ENCODE measurements at regions not wholly inside any gene's neighbourhood (a gene's known extent, or its start where the extent isn't known, plus 50 kb on each side); places are given as distances from the start of the nearest gene placed in this dataset.

- TF ChIP-seq, protein P1, sequence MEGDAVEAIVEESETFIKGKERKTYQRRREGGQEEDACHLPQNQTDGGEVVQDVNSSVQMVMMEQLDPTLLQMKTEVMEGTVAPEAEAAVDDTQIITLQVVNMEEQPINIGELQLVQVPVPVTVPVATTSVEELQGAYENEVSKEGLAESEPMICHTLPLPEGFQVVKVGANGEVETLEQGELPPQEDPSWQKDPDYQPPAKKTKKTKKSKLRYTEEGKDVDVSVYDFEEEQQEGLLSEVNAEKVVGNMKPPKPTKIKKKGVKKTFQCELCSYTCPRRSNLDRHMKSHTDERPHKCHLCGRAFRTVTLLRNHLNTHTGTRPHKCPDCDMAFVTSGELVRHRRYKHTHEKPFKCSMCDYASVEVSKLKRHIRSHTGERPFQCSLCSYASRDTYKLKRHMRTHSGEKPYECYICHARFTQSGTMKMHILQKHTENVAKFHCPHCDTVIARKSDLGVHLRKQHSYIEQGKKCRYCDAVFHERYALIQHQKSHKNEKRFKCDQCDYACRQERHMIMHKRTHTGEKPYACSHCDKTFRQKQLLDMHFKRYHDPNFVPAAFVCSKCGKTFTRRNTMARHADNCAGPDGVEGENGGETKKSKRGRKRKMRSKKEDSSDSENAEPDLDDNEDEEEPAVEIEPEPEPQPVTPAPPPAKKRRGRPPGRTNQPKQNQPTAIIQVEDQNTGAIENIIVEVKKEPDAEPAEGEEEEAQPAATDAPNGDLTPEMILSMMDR (IDR thresholded peaks at IDR 0.05; ENCODE audit: insufficient read depth, low read depth, low read length) = no peak
- POLR2A ChIA-PET = no interaction called here
- CTCF ChIA-PET = no interaction called here
- no peak for DNase-seq (ENCODE audit: low read depth)
- no peaks in the 10 kb centered on the region for H3K27me3 ChIP-seq (ENCODE audit: control insufficient read depth, insufficient read depth, low read length)
- H3K36me3 ChIP-seq (ENCODE audit: control insufficient read depth, insufficient read depth, low read length) = no peaks in the 10 kb centered on the region
- H3K4me3 ChIP-seq (ENCODE audit: low read depth, low read length) = no peak overlapping the region
Measured at GRCh38 chr5:144712090-144712489, 541.4 kb downstream of the KCTD16 start.

DNA sequence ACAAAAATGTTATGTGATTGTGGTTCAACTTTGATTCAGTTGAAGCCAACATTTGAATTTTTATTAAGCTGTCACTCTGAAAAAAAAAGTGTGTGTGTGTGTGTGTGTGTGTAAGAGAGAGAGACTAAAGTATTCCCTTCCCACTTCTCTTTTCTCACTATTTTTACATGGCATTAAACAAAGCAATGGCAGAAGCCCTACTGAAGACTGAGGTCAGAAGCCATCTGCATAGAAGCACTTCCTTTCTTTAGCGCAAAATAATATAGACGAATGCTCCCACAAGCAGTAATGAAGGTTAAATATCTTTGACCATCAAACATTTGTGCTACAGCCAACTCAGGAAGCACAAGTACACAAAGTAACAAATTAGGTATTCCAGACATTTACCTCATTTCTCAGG is 540.5 kb downstream of the KCTD16 start:
- Histone ChIP-seq H3K4me3 (ENCODE audit: low read depth, low read length) (no peak overlapping the region), H3K36me3 (ENCODE audit: control insufficient read depth, insufficient read depth, low read length) (no peaks in the 10 kb centered on the region), H3K27me3 (ENCODE audit: control insufficient read depth, insufficient read depth, low read length) (no peaks in the 10 kb centered on the region)
- TF ChIP-seq, protein P1 (IDR thresholded peaks at IDR 0.05; ENCODE audit: insufficient read depth, low read depth, low read length) = no peak
- no peak for DNase-seq (ENCODE audit: low read depth)
- CTCF ChIA-PET = no interaction called here
- POLR2A ChIA-PET = no interaction called here

GRCh38 chr5:144710637-144711036 is 540.0 kb downstream of the KCTD16 start:
- TF ChIP-seq, protein P1 (IDR thresholded peaks at IDR 0.05; ENCODE audit: insufficient read depth, low read depth, low read length) = no peak
- CTCF ChIA-PET = no interaction called here

DNA sequence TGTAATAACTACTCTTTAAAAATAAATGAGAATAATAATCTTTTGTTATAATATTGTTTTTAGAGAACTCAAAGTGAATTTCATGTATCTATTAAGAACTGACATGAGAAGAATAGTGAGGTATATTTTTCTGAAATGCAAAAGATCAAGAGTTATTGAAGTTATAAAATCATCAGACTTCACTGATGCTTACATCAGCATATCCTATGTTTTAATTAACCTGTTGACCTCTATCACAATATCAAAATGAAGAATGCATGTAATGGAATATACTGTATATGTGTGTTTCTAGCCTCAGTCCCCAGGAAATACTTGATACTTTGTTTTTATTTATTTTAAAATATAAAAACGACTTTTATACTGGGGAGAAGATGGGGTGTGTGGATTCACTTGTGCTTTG is 533.1 kb downstream of the KCTD16 start:
- ChIA-PET CTCF (no interaction called here), POLR2A (no interaction called here)
- Histone ChIP-seq H3K4me3 (ENCODE audit: low read depth, low read length) (no peak overlapping the region), H3K36me3 (ENCODE audit: control insufficient read depth, insufficient read depth, low read length) (no peaks in the 10 kb centered on the region), H3K27me3 (ENCODE audit: control insufficient read depth, insufficient read depth, low read length) (no peaks in the 10 kb centered on the region)
- DNase-seq (ENCODE audit: low read depth) = no peak
- TF ChIP-seq, protein P1 (IDR thresholded peaks at IDR 0.05; ENCODE audit: insufficient read depth, low read depth, low read length) = no peak

More at GRCh38 chr5:144710637-144711036, 540.0 kb downstream of the KCTD16 start:
- no peak for DNase-seq (ENCODE audit: low read depth)
- POLR2A ChIA-PET = no interaction called here
- no peaks in the 10 kb centered on the region for H3K27me3 ChIP-seq (ENCODE audit: control insufficient read depth, insufficient read depth, low read length)
- H3K36me3 ChIP-seq (ENCODE audit: control insufficient read depth, insufficient read depth, low read length) = no peaks in the 10 kb centered on the region
- no peak overlapping the region for H3K4me3 ChIP-seq (ENCODE audit: low read depth, low read length)

GRCh38 chr5:144698484-144698883 is 527.8 kb downstream of the KCTD16 start:
- ChIA-PET POLR2A (no interaction called here), CTCF (interaction anchor here (0.6 to 1.0 kb wide), 2 partner anchors 540 to 1665 kb away, joined by 3 read pairs; no protein-coding TSS in a partner anchor)
- Histone ChIP-seq H3K27me3 (ENCODE audit: control insufficient read depth, insufficient read depth, low read length) (no peaks in the 10 kb centered on the region), H3K36me3 (ENCODE audit: control insufficient read depth, insufficient read depth, low read length) (no peaks in the 10 kb centered on the region), H3K4me3 (ENCODE audit: low read depth, low read length) (no peak overlapping the region)
- DNase-seq (ENCODE audit: low read depth) = no peak
- TF ChIP-seq, protein P1 (IDR thresholded peaks at IDR 0.05; ENCODE audit: insufficient read depth, low read depth, low read length) = no peak
